ENCODE measurements at regions not wholly inside any gene's neighbourhood (a gene's known extent, or its start where the extent isn't known, plus 50 kb on each side); places are given as distances from the start of the nearest gene placed in this dataset.

DNA sequence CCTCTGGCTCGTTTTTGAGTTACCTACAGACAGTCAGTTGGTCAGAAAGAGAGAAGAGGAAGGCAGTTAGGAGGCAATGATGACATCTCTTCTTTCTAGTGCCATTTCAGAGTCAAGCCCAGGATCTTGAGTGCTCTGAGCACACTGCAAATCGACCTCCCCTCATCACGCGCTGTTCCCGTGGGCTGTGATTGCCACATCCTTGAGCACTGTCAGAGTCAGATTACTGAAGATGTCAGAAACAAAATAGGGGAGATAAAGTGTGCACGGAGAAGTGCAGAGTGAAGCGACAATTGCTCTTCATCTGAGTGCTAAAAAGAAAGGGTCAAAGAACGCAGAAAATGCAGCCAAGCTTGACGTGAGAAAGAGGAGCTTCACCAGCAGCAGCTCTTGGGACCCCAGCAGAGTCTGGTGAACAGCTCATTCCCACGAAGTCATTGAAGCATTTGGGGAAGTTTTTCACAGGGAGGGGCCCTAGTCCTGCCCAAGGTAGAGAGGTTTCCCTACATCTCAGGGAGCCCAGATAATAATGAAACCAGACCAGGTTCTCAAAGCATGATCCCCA is 661.7 kb upstream of the AUTS2 start:
- POLR2A ChIA-PET (ENCODE audit: unreplicated experiment), result no interaction called here
- no peak for ATAC-seq
- intact Hi-C loops (cut with micrococcal nuclease), result no loop called here

DNA sequence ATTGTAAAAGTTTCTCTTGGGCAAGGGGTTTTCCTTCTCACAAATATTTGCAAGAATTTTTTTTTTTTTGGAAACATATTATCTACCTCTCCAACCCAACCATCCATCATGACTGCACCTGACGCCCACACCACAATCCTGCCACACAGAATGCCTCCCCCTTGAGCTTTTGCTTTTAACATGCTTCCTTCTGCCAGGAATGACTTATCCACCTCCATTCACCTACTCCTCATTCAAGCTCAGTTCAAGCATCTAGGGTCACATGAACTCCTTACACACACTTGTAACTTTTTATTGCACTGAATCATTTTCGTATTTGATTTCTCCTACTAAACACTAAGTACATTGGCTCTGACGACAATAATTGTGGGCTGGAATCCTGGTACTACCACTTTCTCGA is 660.1 kb upstream of the AUTS2 start:
- no peak overlapping the region for H3K9ac ChIP-seq (ENCODE audit: low read length)
- no peak overlapping the region for H2AFZ ChIP-seq (ENCODE audit: low read length)
- H3K79me2 ChIP-seq (ENCODE audit: low read length), result no peaks in the 10 kb centered on the region
- TF ChIP-seq EZH2phosphoT487 (IDR thresholded peaks at IDR 0.05; ENCODE audit: borderline replicate concordance, low read length), result no peak
- TF ChIP-seq, protein P1, sequence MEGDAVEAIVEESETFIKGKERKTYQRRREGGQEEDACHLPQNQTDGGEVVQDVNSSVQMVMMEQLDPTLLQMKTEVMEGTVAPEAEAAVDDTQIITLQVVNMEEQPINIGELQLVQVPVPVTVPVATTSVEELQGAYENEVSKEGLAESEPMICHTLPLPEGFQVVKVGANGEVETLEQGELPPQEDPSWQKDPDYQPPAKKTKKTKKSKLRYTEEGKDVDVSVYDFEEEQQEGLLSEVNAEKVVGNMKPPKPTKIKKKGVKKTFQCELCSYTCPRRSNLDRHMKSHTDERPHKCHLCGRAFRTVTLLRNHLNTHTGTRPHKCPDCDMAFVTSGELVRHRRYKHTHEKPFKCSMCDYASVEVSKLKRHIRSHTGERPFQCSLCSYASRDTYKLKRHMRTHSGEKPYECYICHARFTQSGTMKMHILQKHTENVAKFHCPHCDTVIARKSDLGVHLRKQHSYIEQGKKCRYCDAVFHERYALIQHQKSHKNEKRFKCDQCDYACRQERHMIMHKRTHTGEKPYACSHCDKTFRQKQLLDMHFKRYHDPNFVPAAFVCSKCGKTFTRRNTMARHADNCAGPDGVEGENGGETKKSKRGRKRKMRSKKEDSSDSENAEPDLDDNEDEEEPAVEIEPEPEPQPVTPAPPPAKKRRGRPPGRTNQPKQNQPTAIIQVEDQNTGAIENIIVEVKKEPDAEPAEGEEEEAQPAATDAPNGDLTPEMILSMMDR (conservative IDR thresholded peaks at IDR 0.05; ENCODE audit: low read depth, low read length), result no peak
- TF ChIP-seq EZH2 (IDR thresholded peaks at IDR 0.05; ENCODE audit: low read length, unreplicated experiment), result no peak
- H3K27ac ChIP-seq (ENCODE audit: low read length), result no peak overlapping the region
- ATAC-seq (no peak), DNase-seq (no peak)
- ChIA-PET POLR2A (ENCODE audit: unreplicated experiment) (no interaction called here), CTCF (no interaction called here)
- BruUV-seq (replicated peaks), result no TSS peak
- H4K20me1 ChIP-seq (ENCODE audit: low read length), result no peaks in the 10 kb centered on the region
- H3F3A ChIP-seq (ENCODE audit: low read length, unreplicated experiment), result no peaks in the 10 kb centered on the region
- intact Hi-C loops (cut with micrococcal nuclease), result no loop called here
- H3K4me1 ChIP-seq (ENCODE audit: insufficient read depth, low read length), result no peaks in the 10 kb centered on the region
- H3K9me2 ChIP-seq (replicated peaks; ENCODE audit: low read length), result no peaks in the 10 kb centered on the region
- no peak overlapping the region for H3K4me2 ChIP-seq (ENCODE audit: low read length)
- H3K27me3 ChIP-seq (ENCODE audit: low read length), result no peaks in the 10 kb centered on the region
- no peak overlapping the region for H3K4me3 ChIP-seq (ENCODE audit: low read length)
- H3K9me3 ChIP-seq (ENCODE audit: low read length), result no peaks in the 10 kb centered on the region
- H3K36me3 ChIP-seq (ENCODE audit: low read depth, low read length), result no peaks in the 10 kb centered on the region

More for the DNA sequence above, 661.7 kb upstream of the AUTS2 start:
- H3F3A ChIP-seq (ENCODE audit: low read length, unreplicated experiment), result no peaks in the 10 kb centered on the region
- H3K9me2 ChIP-seq (replicated peaks; ENCODE audit: low read length), result no peaks in the 10 kb centered on the region
- no peak overlapping the region for H2AFZ ChIP-seq (ENCODE audit: low read length)
- no peak overlapping the region for H3K27ac ChIP-seq (ENCODE audit: low read length)
- H3K4me1 ChIP-seq (ENCODE audit: insufficient read depth, low read length), result no peaks in the 10 kb centered on the region
- H3K9ac ChIP-seq (ENCODE audit: low read length), result no peak overlapping the region
- BruUV-seq (replicated peaks), result no TSS peak
- no peak overlapping the region for H3K4me3 ChIP-seq (ENCODE audit: low read length)
- no peak overlapping the region for H3K4me2 ChIP-seq (ENCODE audit: low read length)
- H3K79me2 ChIP-seq (ENCODE audit: low read length), result no peaks in the 10 kb centered on the region
- H4K20me1 ChIP-seq (ENCODE audit: low read length), result no peaks in the 10 kb centered on the region
- DNase-seq, result no peak
- no peaks in the 10 kb centered on the region for H3K27me3 ChIP-seq (ENCODE audit: low read length)
- no peak for TF ChIP-seq EZH2phosphoT487 (IDR thresholded peaks at IDR 0.05; ENCODE audit: borderline replicate concordance, low read length)
- TF ChIP-seq, protein P1 (conservative IDR thresholded peaks at IDR 0.05; ENCODE audit: low read depth, low read length), result no peak
- TF ChIP-seq EZH2 (IDR thresholded peaks at IDR 0.05; ENCODE audit: low read length, unreplicated experiment), result no peak
- no peaks in the 10 kb centered on the region for H3K36me3 ChIP-seq (ENCODE audit: low read depth, low read length)
- no peaks in the 10 kb centered on the region for H3K9me3 ChIP-seq (ENCODE audit: low read length)
- CTCF ChIA-PET, result no interaction called here

DNA sequence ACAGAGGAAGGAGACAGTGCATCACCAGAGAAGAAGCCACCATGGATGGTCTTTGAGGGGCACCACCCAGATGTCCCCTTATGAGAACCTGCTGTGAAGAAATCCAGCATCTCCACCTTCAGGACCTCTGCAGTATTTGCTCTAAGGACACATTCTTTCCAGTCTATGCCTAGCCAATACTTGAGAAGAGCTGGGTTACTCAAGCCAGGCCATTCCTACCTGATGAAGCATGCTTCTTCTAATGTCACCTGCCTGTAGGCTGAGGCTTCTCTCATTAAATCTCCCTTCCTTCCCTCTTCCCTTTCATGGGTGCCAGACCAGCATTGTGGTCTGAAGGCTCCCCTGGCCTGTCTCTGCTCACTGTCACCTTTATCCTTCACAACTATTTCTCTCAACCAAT is 654.5 kb upstream of the AUTS2 start:
- Histone ChIP-seq H3K9me2 (replicated peaks; ENCODE audit: low read length) (no peaks in the 10 kb centered on the region), H3K9me3 (ENCODE audit: low read length) (no peaks in the 10 kb centered on the region), H4K20me1 (ENCODE audit: low read length) (no peaks in the 10 kb centered on the region), H3K4me3 (ENCODE audit: low read length) (no peak overlapping the region), H2AFZ (ENCODE audit: low read length) (no peak overlapping the region), H3K36me3 (ENCODE audit: low read depth, low read length) (no peaks in the 10 kb centered on the region), H3K27me3 (ENCODE audit: low read length) (no peaks in the 10 kb centered on the region), H3K27ac (ENCODE audit: low read length) (no peak overlapping the region), H3K9ac (ENCODE audit: low read length) (no peak overlapping the region), H3K4me2 (ENCODE audit: low read length) (no peak overlapping the region), H3F3A (ENCODE audit: low read length, unreplicated experiment) (no peaks in the 10 kb centered on the region), H3K79me2 (ENCODE audit: low read length) (no peaks in the 10 kb centered on the region), H3K4me1 (ENCODE audit: insufficient read depth, low read length) (no peaks in the 10 kb centered on the region)
- ATAC-seq (no peak), DNase-seq (no peak)
- BruUV-seq (replicated peaks), result no TSS peak
- intact Hi-C loops (cut with micrococcal nuclease), result no loop called here
- ChIA-PET POLR2A (ENCODE audit: unreplicated experiment) (no interaction called here), CTCF (no interaction called here)
- TF ChIP-seq EZH2phosphoT487 (IDR thresholded peaks at IDR 0.05; ENCODE audit: borderline replicate concordance, low read length), result no peak
- TF ChIP-seq, protein P1 (conservative IDR thresholded peaks at IDR 0.05; ENCODE audit: low read depth, low read length), result no peak
- no peak for TF ChIP-seq EZH2 (IDR thresholded peaks at IDR 0.05; ENCODE audit: low read length, unreplicated experiment)
